GM12874 (cell line): ENCODE measurements at regions not wholly inside any gene's neighbourhood (a gene's known extent, or its start where the extent isn't known, plus 50 kb on each side); places are given as distances from the start of the nearest gene placed in this dataset.

Experiments
- TF ChIP-seq, protein P1 (sequence below): IDR thresholded peaks from 2 replicates; pipeline ENCODE4 v1.5.1; 2011; ENCODE audit warnings: low read depth, mild to moderate bottlenecking, control low read depth, low read length, moderate library complexity; ENCODE audit not compliant: insufficient read depth

DNA sequence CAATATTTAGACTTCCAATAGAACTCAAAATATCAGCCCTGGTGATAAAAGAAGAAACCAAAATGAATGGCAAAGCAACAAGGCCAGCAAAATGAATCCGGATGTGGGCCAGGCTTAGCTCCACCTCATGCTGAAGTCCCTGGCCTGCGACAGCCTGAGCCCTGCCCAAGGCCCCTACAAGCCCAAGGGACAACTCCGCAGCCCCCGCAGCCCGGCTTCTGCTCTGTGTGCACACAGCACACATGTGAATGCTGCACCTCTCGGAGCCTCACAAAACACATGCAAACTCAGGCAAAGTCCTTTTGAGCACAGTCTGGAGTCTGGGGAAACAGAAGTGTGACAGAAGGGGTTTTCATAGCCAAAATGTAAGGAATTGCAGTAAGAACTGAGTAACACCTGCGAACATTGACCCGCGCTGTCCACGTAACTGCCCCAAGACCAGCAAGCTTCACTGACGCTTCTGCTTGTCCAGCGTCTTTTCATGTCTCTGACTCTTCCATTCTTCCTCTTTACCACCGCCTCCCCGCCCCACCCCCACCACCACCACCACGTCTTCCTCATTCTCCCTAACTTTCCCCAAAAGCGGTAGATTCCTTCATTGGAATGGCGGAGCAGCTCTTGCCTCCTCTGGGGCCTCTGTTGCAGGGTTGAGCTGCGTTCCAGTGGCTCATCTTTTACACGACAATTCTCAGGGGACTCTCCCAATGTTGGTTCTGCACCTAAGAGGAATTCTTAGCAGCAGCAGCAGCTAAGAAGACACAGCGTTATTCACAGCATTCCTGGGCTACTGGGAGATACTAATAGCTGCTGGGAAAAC lies 136.4 kb upstream of the COPS8 start:
- TF ChIP-seq, protein P1, sequence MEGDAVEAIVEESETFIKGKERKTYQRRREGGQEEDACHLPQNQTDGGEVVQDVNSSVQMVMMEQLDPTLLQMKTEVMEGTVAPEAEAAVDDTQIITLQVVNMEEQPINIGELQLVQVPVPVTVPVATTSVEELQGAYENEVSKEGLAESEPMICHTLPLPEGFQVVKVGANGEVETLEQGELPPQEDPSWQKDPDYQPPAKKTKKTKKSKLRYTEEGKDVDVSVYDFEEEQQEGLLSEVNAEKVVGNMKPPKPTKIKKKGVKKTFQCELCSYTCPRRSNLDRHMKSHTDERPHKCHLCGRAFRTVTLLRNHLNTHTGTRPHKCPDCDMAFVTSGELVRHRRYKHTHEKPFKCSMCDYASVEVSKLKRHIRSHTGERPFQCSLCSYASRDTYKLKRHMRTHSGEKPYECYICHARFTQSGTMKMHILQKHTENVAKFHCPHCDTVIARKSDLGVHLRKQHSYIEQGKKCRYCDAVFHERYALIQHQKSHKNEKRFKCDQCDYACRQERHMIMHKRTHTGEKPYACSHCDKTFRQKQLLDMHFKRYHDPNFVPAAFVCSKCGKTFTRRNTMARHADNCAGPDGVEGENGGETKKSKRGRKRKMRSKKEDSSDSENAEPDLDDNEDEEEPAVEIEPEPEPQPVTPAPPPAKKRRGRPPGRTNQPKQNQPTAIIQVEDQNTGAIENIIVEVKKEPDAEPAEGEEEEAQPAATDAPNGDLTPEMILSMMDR = no peak

DNA sequence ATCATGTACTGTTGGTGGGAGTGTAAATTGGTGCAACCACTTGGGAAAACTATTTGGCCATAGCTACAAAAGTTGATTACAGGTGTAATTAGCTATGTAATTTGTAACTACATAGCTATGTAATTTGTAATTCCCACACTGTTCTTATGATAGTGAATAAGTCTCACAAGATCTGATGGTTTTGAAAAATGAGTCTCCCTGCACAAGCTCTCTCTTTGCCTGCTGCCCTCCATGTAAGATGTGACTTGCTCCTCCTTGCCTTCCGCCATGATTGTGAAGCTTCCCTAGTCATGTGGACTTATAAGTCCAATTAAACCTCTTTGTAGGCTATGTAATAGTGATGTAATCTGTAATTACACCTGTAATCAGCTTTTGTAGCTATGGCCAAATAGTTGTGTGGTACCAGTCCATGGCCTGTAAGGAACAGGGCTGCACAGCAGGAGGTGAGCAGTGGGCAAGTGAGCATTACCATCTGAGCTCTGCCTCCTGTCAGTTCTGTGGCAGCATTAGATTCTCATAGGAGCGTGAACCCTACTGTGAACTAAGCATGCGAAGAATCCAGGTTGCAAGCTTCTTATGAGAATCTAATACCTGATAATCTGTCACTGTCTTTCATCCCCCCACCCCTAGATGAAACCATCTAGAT lies 133.7 kb upstream of the COPS8 start:
- TF ChIP-seq, protein P1 = no peak

DNA sequence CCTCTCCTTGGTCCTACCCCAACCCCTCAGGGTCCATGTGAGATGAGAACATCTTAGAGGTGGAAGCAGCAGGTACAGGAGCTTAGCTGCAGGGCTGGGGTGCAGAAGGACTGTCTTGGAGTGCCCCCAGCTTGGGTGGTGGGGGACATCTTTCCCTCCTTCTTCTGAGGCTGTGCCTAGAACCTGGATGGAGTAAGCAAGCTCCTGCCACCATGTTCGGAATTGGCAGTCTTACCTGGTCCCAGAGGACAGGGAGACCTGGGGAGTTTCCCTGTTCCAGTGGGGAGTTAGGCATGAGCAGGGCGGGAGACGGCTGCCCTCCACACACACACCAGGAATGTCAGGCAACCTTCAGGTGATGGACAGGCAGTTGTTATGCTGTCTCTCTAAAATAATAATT lies 131.0 kb upstream of the COPS8 start:
- TF ChIP-seq, protein P1 = no peak

DNA sequence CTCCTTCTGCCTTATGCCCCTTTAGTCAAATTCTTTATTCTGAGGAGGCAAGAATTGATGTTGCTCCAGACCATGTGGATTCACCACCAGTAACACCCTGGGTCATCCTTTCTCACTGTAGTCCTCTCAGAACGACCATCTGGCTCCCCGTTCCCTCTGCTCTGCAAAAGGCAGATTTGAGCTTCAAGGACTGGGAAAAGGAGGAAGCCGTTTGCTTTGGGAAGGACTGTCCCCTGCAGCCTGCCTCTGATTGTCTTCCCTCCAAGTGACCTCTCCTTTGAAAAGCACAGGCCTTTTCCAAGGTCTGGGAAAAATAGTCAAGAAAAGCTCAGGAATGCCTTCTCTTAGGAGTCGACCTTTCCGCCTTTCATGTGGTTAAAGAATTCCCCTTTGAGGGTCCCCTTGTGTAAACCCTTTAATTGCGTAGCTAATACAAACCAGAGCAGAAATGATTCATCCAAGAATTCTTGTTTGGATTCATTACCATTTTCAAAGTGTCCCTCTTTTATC lies 130.1 kb upstream of the COPS8 start:
- TF ChIP-seq, protein P1 = no peak

DNA sequence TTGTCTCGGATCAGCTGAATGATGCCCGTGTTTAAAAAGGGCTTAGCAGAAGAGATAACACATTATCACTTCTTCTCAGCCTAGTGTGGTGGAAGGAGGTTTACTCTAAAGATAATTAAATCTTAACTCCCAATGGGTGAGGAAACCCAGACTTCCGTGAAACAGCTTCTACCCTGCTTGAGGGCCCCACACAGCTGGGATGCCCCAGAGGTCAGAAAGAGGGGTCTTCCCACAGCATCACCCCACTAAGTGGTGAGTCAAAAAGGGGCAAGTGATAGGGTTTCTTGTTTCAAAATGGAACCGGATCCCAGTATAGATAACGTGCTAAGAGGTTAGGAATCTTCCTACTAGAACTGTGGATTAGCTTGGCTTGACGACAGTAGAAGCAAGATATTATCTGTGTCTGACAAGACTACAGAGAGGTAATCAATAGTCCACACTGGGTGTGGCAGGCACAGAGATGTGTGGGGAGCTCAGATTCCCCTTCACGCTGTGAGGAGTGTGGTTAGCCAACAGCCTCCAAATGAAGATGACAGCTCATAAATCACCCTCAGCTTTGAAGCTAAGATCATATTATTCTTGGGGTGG lies 129.6 kb upstream of the COPS8 start:
- TF ChIP-seq, protein P1 = no peak

DNA sequence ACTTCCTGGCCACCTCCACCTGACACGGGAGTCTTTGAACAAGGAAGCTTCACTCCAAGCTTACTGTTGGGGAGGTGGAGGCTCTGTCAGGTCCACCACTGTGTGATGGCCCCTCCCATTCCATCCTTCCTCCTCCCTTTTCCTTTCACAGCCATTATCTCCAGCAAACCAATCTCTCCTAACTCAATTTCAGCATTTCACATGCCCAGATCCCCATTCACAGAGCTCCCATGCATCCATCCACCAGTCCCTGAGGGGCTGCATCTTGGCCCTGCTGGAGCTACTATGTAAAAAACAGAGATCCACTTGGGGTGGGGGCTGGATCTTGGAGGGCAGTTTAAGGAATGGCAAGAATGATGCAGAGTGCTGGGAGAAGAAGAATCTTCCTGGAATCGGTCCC lies 129.0 kb upstream of the COPS8 start:
- TF ChIP-seq, protein P1 = no peak

DNA sequence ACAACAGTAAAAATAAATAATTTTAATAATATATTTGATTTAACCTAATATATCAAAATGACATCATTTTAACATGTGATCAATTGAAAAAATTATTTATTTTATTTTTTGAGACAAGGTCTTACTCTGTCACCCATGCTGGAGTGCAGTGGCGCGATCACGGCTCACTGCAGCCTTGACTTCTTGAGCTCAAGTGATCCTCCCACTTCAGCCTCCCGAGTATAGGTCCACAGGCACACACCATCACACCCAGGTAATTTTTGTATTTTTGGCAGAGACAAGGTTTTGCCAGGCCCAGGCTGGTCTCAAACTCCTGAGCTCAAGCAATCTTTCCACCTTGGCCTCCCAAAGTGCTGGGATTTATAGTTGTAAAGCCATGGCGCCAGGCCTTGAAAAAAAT lies 126.7 kb upstream of the COPS8 start:
- TF ChIP-seq, protein P1 = no peak
